ENCODE measurements at regions not wholly inside any gene's neighbourhood (a gene's known extent, or its start where the extent isn't known, plus 50 kb on each side); places are given as distances from the start of the nearest gene placed in this dataset.

DNA sequence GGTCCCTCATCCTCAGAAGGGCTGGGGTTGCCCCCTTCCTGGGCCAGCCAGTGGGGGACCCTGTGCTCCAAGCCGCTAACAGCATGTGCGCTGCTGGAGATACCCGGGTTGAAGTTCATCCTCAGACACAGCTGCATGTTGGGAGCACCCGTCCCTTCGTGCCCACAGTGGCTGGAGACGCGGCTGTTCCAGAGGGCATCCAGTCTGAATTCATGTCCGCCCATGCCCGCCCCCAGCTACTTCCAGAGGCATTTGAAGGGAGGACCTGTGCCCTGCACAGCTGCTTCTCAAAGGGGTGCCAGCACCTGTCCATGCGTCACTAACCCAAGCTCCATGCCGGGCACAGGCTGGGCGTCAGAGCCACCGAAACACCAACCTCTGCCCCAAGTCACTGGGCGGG, 68.1 kb upstream of the ADGRA1 start:
- Histone ChIP-seq H3K27ac (ENCODE audit: low read depth, low read length, poor library complexity, severe bottlenecking) (no peak overlapping the region), H3K36me3 (ENCODE audit: insufficient read depth, low read length, poor library complexity, severe bottlenecking) (no peaks in the 10 kb centered on the region), H3K9me3 (ENCODE audit: low read depth, low read length, poor library complexity, severe bottlenecking) (no peaks in the 10 kb centered on the region), H3K27me3 (replicated peaks; ENCODE audit: insufficient read depth, low read depth, low read length, poor library complexity) (peaks cover 7% of the 10 kb centered on the region), H3K4me1 (ENCODE audit: insufficient read depth, low read length, poor library complexity, severe bottlenecking) (peaks cover 5% of the 10 kb centered on the region), H3K4me3 (ENCODE audit: low read depth, low read length, poor library complexity, severe bottlenecking) (no peak overlapping the region)
- POLR2A ChIA-PET (ENCODE audit: low non-redundant PET) = no interaction called here
- BruUV-seq (replicated peaks) = no TSS peak
- intact Hi-C loops (cut with micrococcal nuclease; ENCODE audit: unreplicated experiment) = no loop called here
- no peak for DNase-seq (ENCODE audit: low spot score)
- CTCF ChIA-PET = no interaction called here
- no peak for TF ChIP-seq EZH2 (IDR thresholded peaks at IDR 0.05; ENCODE audit: borderline replicate concordance, low read depth, low read length, poor library complexity, severe bottlenecking)

DNA sequence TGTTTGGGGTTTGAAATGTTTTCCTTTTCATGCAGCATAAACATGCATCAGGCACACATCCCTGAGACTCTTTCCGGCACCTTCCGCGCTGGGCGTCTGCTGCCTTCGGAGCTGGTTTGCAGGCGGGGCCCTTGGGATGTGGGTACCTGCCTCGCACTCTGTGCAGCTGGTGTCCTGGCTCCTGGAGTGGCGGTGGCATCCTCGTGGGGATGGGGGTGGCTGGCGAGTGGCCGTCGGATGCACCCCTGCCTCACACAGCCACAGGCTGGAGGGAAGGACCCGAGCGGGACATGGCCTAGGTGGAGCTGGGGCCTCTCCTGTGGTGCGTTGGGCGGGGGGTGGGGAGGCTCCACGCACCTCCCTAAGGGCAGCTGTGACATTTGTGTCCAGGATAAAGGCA, 68.5 kb upstream of the ADGRA1 start:
- intact Hi-C loops (cut with micrococcal nuclease; ENCODE audit: unreplicated experiment) = no loop called here
- H3K27ac ChIP-seq (ENCODE audit: low read depth, low read length, poor library complexity, severe bottlenecking) = no peak overlapping the region
- BruUV-seq (replicated peaks) = no TSS peak
- CTCF ChIA-PET = no interaction called here
- TF ChIP-seq EZH2 (IDR thresholded peaks at IDR 0.05; ENCODE audit: borderline replicate concordance, low read depth, low read length, poor library complexity, severe bottlenecking) = no peak
- TF ChIP-seq, protein P1, sequence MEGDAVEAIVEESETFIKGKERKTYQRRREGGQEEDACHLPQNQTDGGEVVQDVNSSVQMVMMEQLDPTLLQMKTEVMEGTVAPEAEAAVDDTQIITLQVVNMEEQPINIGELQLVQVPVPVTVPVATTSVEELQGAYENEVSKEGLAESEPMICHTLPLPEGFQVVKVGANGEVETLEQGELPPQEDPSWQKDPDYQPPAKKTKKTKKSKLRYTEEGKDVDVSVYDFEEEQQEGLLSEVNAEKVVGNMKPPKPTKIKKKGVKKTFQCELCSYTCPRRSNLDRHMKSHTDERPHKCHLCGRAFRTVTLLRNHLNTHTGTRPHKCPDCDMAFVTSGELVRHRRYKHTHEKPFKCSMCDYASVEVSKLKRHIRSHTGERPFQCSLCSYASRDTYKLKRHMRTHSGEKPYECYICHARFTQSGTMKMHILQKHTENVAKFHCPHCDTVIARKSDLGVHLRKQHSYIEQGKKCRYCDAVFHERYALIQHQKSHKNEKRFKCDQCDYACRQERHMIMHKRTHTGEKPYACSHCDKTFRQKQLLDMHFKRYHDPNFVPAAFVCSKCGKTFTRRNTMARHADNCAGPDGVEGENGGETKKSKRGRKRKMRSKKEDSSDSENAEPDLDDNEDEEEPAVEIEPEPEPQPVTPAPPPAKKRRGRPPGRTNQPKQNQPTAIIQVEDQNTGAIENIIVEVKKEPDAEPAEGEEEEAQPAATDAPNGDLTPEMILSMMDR (conservative IDR thresholded peaks at IDR 0.05; ENCODE audit: low read depth, low read length) = no peak
- no peak for DNase-seq (ENCODE audit: low spot score)
- H3K4me1 ChIP-seq (ENCODE audit: insufficient read depth, low read length, poor library complexity, severe bottlenecking) = peaks cover 5% of the 10 kb centered on the region
- POLR2A ChIA-PET (ENCODE audit: low non-redundant PET) = no interaction called here
- H3K9me3 ChIP-seq (ENCODE audit: low read depth, low read length, poor library complexity, severe bottlenecking) = no peaks in the 10 kb centered on the region
- H3K36me3 ChIP-seq (ENCODE audit: insufficient read depth, low read length, poor library complexity, severe bottlenecking) = no peaks in the 10 kb centered on the region
- H3K27me3 ChIP-seq (replicated peaks; ENCODE audit: insufficient read depth, low read depth, low read length, poor library complexity) = peaks cover 3% of the 10 kb centered on the region
- H3K4me3 ChIP-seq (ENCODE audit: low read depth, low read length, poor library complexity, severe bottlenecking) = no peak overlapping the region

GRCh38 chr10:133018491-133018890, 69.2 kb upstream of the ADGRA1 start:
- no peaks in the 10 kb centered on the region for H3K36me3 ChIP-seq (ENCODE audit: insufficient read depth, low read length, poor library complexity, severe bottlenecking)
- no peaks in the 10 kb centered on the region for H3K27me3 ChIP-seq (replicated peaks; ENCODE audit: insufficient read depth, low read depth, low read length, poor library complexity)
- intact Hi-C loops (cut with micrococcal nuclease; ENCODE audit: unreplicated experiment) = no loop called here
- ChIA-PET CTCF (no interaction called here), POLR2A (ENCODE audit: low non-redundant PET) (no interaction called here)
- TF ChIP-seq, protein P1 (conservative IDR thresholded peaks at IDR 0.05; ENCODE audit: low read depth, low read length) = no peak
- no peak for TF ChIP-seq EZH2 (IDR thresholded peaks at IDR 0.05; ENCODE audit: borderline replicate concordance, low read depth, low read length, poor library complexity, severe bottlenecking)
- no peak overlapping the region for H3K27ac ChIP-seq (ENCODE audit: low read depth, low read length, poor library complexity, severe bottlenecking)
- no TSS peak for BruUV-seq (replicated peaks)
- H3K4me3 ChIP-seq (ENCODE audit: low read depth, low read length, poor library complexity, severe bottlenecking) = no peak overlapping the region
- peaks cover 5% of the 10 kb centered on the region for H3K4me1 ChIP-seq (ENCODE audit: insufficient read depth, low read length, poor library complexity, severe bottlenecking)
- H3K9me3 ChIP-seq (ENCODE audit: low read depth, low read length, poor library complexity, severe bottlenecking) = no peaks in the 10 kb centered on the region
- DNase-seq (ENCODE audit: low spot score) = no peak

GRCh38 chr10:133017203-133017601, 70.5 kb upstream of the ADGRA1 start:
- TF ChIP-seq, protein P1 (conservative IDR thresholded peaks at IDR 0.05; ENCODE audit: low read depth, low read length) = no peak
- TF ChIP-seq EZH2 (IDR thresholded peaks at IDR 0.05; ENCODE audit: borderline replicate concordance, low read depth, low read length, poor library complexity, severe bottlenecking) = no peak
- BruUV-seq (replicated peaks) = no TSS peak
- intact Hi-C loops (cut with micrococcal nuclease; ENCODE audit: unreplicated experiment) = no loop called here
- Histone ChIP-seq H3K4me1 (ENCODE audit: insufficient read depth, low read length, poor library complexity, severe bottlenecking) (peaks cover under 1% of the 10 kb centered on the region), H3K27ac (ENCODE audit: low read depth, low read length, poor library complexity, severe bottlenecking) (no peak overlapping the region), H3K4me3 (ENCODE audit: low read depth, low read length, poor library complexity, severe bottlenecking) (no peak overlapping the region), H3K36me3 (ENCODE audit: insufficient read depth, low read length, poor library complexity, severe bottlenecking) (no peaks in the 10 kb centered on the region), H3K9me3 (ENCODE audit: low read depth, low read length, poor library complexity, severe bottlenecking) (no peaks in the 10 kb centered on the region), H3K27me3 (replicated peaks; ENCODE audit: insufficient read depth, low read depth, low read length, poor library complexity) (no peaks in the 10 kb centered on the region)
- DNase-seq (ENCODE audit: low spot score) = no peak
- POLR2A ChIA-PET (ENCODE audit: low non-redundant PET) = no interaction called here
- CTCF ChIA-PET = no interaction called here
